Prostate gland (tissue), 2 donors: ENCODE measurements at regions not wholly inside any gene's neighbourhood (a gene's known extent, or its start where the extent isn't known, plus 50 kb on each side); places are given as distances from the start of the nearest gene placed in this dataset.

Experiments
- POLR2A ChIP-seq: fragments of 450-650 bp; IDR thresholded peaks from one replicate; pipeline ENCODE4 v1.6.1; 2016; ENCODE audit warnings: antibody characterized with exemption, mild to moderate bottlenecking
- TF ChIP-seq, protein P1 (sequence below), 4 experiments: fragments of 200-600 bp in 2 of 4; fragments of 450-650 bp in 2 of 4; sonication (generic) in 2 of 4; IDR thresholded peaks; 1 replicate in 3 of 4; 2 replicates in 1 of 4; pipeline ENCODE4 v1.5.1; 2016 to 2019; ENCODE audit warnings: antibody characterized with exemption in 4 of 4, mild to moderate bottlenecking in 2 of 4, moderate library complexity in 2 of 4

DNA sequence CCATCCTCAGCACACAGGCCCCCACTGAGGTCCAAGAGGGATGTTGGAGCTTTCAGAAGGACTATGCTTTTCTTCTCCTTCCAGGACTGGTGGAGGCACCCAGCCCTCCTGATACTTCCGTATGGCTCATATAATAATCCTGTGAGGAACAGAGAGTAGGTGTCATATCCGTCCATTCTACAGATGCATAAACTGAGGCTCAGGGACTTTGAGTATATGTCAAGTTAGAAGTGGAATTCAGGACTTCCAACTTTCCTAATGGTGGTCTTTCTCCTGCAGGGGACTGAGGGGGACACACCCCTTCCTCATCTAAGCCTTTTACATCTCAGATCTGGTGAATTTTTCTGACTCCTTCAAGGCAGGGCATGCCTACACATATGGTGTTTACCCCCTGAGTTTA lies 153.7 kb downstream of the RPS24 start:
- TF ChIP-seq POLR2A = no peak
- TF ChIP-seq, protein P1, sequence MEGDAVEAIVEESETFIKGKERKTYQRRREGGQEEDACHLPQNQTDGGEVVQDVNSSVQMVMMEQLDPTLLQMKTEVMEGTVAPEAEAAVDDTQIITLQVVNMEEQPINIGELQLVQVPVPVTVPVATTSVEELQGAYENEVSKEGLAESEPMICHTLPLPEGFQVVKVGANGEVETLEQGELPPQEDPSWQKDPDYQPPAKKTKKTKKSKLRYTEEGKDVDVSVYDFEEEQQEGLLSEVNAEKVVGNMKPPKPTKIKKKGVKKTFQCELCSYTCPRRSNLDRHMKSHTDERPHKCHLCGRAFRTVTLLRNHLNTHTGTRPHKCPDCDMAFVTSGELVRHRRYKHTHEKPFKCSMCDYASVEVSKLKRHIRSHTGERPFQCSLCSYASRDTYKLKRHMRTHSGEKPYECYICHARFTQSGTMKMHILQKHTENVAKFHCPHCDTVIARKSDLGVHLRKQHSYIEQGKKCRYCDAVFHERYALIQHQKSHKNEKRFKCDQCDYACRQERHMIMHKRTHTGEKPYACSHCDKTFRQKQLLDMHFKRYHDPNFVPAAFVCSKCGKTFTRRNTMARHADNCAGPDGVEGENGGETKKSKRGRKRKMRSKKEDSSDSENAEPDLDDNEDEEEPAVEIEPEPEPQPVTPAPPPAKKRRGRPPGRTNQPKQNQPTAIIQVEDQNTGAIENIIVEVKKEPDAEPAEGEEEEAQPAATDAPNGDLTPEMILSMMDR (IDR thresholded peaks at IDR 0.05) = no peak
